ENCODE measurements at regions not wholly inside any gene's neighbourhood (a gene's known extent, or its start where the extent isn't known, plus 50 kb on each side); places are given as distances from the start of the nearest gene placed in this dataset.

- TF ChIP-seq ZNF317 (CRISPR knock-in tag; IDR thresholded peaks at IDR 0.05; ENCODE audit: borderline replicate concordance, low read depth) (no peak), FOXJ3 (CRISPR knock-in tag; IDR thresholded peaks at IDR 0.05; ENCODE audit: borderline replicate concordance) (no peak)
- TF ChIP-seq, protein P1, sequence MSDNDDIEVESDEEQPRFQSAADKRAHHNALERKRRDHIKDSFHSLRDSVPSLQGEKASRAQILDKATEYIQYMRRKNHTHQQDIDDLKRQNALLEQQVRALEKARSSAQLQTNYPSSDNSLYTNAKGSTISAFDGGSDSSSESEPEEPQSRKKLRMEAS (CRISPR knock-in tag; IDR thresholded peaks at IDR 0.05): no peak
- ATAC-seq: no peak
- Mint-ChIP-seq H3K4me3 (no peak overlapping the region), H3K9me3 (peaks cover 10% of the 10 kb centered on the region), H3K27me3 (ENCODE audit: low read depth) (no peaks in the 10 kb centered on the region; the same call in 1 of the 2 replicates), H3K4me1 (0 out of 2 replicates have a peak, but pooled peaks cover 5% of the 10 kb centered on the region), H3K36me3 (no peaks in the 10 kb centered on the region), H3K27ac (no peak overlapping the region)
- DNase-seq (ENCODE audit: low spot score): no peak
- ChIA-PET CTCF (interaction anchor here (1.2 kb wide), 1 partner anchor 8 kb away, joined by 4 read pairs; no protein-coding TSS in a partner anchor), POLR2A (no interaction called here)
Observed at GRCh38 chr16:17548825-17549224, 78.1 kb upstream of the XYLT1 start.

DNA sequence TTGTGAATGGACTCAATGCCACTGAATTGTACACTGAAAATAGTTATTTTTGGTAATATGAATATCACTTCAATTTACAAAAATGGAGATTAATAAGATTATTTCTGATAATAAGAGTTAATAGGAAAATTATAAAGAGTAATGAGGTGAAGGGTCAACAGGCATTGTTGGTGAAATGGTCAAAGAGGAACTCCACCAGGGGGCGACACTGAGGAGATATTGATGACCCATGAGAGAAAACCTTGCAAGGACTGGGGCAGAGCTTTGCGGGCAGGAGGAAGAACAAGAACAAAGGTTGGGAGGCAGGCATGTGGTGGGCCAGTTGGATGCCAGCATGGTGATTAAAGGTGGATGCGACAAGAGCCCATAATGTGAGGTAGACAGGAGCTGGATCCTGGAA is 74.0 kb upstream of the XYLT1 start:
- no peak overlapping the region for H3K27ac Mint-ChIP-seq
- POLR2A ChIA-PET: no interaction called here
- no peaks in the 10 kb centered on the region for H3K4me1 Mint-ChIP-seq
- H3K9me3 Mint-ChIP-seq: peaks cover 10% of the 10 kb centered on the region
- no peaks in the 10 kb centered on the region for H3K27me3 Mint-ChIP-seq (ENCODE audit: low read depth)
- no peaks in the 10 kb centered on the region for H3K36me3 Mint-ChIP-seq
- no peak overlapping the region for H3K4me3 Mint-ChIP-seq
- DNase-seq (ENCODE audit: low spot score): peak; percentile 76
- CTCF ChIA-PET: interaction anchor here (0.5 to 2.0 kb wide), 13 partner anchors 8 to 384 kb away, joined by 3 to 6 read pairs (median 4); no protein-coding TSS in a partner anchor
- TF ChIP-seq, protein P2, sequence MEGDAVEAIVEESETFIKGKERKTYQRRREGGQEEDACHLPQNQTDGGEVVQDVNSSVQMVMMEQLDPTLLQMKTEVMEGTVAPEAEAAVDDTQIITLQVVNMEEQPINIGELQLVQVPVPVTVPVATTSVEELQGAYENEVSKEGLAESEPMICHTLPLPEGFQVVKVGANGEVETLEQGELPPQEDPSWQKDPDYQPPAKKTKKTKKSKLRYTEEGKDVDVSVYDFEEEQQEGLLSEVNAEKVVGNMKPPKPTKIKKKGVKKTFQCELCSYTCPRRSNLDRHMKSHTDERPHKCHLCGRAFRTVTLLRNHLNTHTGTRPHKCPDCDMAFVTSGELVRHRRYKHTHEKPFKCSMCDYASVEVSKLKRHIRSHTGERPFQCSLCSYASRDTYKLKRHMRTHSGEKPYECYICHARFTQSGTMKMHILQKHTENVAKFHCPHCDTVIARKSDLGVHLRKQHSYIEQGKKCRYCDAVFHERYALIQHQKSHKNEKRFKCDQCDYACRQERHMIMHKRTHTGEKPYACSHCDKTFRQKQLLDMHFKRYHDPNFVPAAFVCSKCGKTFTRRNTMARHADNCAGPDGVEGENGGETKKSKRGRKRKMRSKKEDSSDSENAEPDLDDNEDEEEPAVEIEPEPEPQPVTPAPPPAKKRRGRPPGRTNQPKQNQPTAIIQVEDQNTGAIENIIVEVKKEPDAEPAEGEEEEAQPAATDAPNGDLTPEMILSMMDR (IDR thresholded peaks at IDR 0.05): peak; percentile 64
- TF ChIP-seq E2F1 (CRISPR knock-in tag; IDR thresholded peaks at IDR 0.05) (no peak), IRF1 (CRISPR knock-in tag; IDR thresholded peaks at IDR 0.05) (no peak), ELF4 (CRISPR knock-in tag; IDR thresholded peaks at IDR 0.05; ENCODE audit: low read depth) (no peak)
- TF ChIP-seq, protein P3, sequence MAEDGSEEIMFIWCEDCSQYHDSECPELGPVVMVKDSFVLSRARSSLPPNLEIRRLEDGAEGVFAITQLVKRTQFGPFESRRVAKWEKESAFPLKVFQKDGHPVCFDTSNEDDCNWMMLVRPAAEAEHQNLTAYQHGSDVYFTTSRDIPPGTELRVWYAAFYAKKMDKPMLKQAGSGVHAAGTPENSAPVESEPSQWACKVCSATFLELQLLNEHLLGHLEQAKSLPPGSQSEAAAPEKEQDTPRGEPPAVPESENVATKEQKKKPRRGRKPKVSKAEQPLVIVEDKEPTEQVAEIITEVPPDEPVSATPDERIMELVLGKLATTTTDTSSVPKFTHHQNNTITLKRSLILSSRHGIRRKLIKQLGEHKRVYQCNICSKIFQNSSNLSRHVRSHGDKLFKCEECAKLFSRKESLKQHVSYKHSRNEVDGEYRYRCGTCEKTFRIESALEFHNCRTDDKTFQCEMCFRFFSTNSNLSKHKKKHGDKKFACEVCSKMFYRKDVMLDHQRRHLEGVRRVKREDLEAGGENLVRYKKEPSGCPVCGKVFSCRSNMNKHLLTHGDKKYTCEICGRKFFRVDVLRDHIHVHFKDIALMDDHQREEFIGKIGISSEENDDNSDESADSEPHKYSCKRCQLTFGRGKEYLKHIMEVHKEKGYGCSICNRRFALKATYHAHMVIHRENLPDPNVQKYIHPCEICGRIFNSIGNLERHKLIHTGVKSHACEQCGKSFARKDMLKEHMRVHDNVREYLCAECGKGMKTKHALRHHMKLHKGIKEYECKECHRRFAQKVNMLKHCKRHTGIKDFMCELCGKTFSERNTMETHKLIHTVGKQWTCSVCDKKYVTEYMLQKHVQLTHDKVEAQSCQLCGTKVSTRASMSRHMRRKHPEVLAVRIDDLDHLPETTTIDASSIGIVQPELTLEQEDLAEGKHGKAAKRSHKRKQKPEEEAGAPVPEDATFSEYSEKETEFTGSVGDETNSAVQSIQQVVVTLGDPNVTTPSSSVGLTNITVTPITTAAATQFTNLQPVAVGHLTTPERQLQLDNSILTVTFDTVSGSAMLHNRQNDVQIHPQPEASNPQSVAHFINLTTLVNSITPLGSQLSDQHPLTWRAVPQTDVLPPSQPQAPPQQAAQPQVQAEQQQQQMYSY (CRISPR knock-in tag; IDR thresholded peaks at IDR 0.05): no peak
- TF ChIP-seq, protein P4, sequence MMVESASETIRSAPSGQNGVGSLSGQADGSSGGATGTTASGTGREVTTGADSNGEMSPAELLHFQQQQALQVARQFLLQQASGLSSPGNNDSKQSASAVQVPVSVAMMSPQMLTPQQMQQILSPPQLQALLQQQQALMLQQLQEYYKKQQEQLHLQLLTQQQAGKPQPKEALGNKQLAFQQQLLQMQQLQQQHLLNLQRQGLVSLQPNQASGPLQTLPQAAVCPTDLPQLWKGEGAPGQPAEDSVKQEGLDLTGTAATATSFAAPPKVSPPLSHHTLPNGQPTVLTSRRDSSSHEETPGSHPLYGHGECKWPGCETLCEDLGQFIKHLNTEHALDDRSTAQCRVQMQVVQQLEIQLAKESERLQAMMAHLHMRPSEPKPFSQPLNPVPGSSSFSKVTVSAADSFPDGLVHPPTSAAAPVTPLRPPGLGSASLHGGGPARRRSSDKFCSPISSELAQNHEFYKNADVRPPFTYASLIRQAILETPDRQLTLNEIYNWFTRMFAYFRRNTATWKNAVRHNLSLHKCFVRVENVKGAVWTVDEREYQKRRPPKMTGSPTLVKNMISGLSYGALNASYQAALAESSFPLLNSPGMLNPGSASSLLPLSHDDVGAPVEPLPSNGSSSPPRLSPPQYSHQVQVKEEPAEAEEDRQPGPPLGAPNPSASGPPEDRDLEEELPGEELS (CRISPR knock-in tag; IDR thresholded peaks at IDR 0.05): no peak
- TF ChIP-seq, protein P5, sequence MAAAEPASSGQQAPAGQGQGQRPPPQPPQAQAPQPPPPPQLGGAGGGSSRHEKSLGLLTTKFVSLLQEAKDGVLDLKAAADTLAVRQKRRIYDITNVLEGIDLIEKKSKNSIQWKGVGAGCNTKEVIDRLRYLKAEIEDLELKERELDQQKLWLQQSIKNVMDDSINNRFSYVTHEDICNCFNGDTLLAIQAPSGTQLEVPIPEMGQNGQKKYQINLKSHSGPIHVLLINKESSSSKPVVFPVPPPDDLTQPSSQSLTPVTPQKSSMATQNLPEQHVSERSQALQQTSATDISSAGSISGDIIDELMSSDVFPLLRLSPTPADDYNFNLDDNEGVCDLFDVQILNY (CRISPR knock-in tag; IDR thresholded peaks at IDR 0.05): no peak
- peak; percentile 26; the same call in 1 of the 2 replicates for ATAC-seq

Measured in WTC11 (cell line).